ENCODE measurements at regions not wholly inside any gene's neighbourhood (a gene's known extent, or its start where the extent isn't known, plus 50 kb on each side); places are given as distances from the start of the nearest gene placed in this dataset.

GRCh38 chr12:13595536-13596443, 385.6 kb downstream of the GRIN2B start:
- TF ChIP-seq, protein P1, sequence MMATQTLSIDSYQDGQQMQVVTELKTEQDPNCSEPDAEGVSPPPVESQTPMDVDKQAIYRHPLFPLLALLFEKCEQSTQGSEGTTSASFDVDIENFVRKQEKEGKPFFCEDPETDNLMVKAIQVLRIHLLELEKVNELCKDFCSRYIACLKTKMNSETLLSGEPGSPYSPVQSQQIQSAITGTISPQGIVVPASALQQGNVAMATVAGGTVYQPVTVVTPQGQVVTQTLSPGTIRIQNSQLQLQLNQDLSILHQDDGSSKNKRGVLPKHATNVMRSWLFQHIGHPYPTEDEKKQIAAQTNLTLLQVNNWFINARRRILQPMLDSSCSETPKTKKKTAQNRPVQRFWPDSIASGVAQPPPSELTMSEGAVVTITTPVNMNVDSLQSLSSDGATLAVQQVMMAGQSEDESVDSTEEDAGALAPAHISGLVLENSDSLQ (IDR thresholded peaks at IDR 0.05), result no peak
- TF ChIP-seq ELF4 (IDR thresholded peaks at IDR 0.05), result no peak
- no peak for TF ChIP-seq TARDBP (IDR thresholded peaks at IDR 0.05)
- no peak for TF ChIP-seq NFRKB (IDR thresholded peaks at IDR 0.05)
- no peak for TF ChIP-seq SP1 (IDR thresholded peaks at IDR 0.05)
- no peak for TF ChIP-seq FOXK2 (IDR thresholded peaks at IDR 0.05)
- TF ChIP-seq FOXA1 (IDR thresholded peaks at IDR 0.05), result no peak
- no peak for TF ChIP-seq BHLHE40 (IDR thresholded peaks at IDR 0.05; ENCODE audit: borderline replicate concordance)
- no peak for TF ChIP-seq FOXM1 (IDR thresholded peaks at IDR 0.05; ENCODE audit: borderline replicate concordance)
- TF ChIP-seq SUZ12 (IDR thresholded peaks at IDR 0.05), result no peak
- no peak for TF ChIP-seq ARNT (IDR thresholded peaks at IDR 0.05)

Data from HEK293T (cell line).